ENCODE measurements at regions not wholly inside any gene's neighbourhood (a gene's known extent, or its start where the extent isn't known, plus 50 kb on each side); places are given as distances from the start of the nearest gene placed in this dataset.

DNA sequence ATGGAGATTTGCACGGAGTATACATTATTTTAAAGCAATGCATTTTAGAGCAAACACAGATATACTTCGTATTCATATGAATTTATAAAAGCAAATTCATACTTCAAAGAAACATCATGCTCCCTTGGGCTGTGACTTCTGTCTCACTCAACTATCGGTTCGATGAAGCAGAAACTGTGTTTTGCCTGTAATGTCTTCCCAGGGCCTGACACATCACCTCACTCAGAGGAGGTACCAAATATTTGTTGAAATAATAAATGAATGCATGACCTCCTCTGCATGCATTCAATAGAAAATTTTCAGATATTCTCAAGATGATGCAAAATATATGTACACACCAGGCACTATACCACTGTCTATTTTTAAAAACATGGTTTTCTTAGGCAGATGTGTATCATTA is 432.7 kb downstream of the EFNB2 start:
- TF ChIP-seq CTCF (IDR thresholded peaks at IDR 0.05): no peak
- TF ChIP-seq POLR2A (IDR thresholded peaks at IDR 0.05): no peak

Measured in lower leg skin (tissue), 3 donors.